Hepatocyte (in vitro differentiated cells): ENCODE measurements at regions not wholly inside any gene's neighbourhood (a gene's known extent, or its start where the extent isn't known, plus 50 kb on each side); places are given as distances from the start of the nearest gene placed in this dataset.

Experiments used
- EZH2 ChIP-seq: fragments of 200-600 bp; sonication (generic); IDR thresholded peaks from 2 replicates; pipeline ENCODE4 v1.6.1; 2016; ENCODE audit warnings: antibody characterized with exemption, mild to moderate bottlenecking, borderline replicate concordance
- EZH2phosphoT487 ChIP-seq: fragments of 200-600 bp; sonication (generic); IDR thresholded peaks from one replicate; pipeline ENCODE4 v1.6.1; 2018; ENCODE audit warnings: antibody characterized with exemption, mild to moderate bottlenecking, low read depth, moderate library complexity; ENCODE audit not compliant: unreplicated experiment, severe bottlenecking
- TF ChIP-seq, protein P1 (sequence below): fragments of 200-600 bp; sonication (generic); IDR thresholded peaks from 2 replicates; pipeline ENCODE4 v1.5.1; 2016; ENCODE audit warnings: antibody characterized with exemption, mild to moderate bottlenecking; ENCODE audit not compliant: poor library complexity

DNA sequence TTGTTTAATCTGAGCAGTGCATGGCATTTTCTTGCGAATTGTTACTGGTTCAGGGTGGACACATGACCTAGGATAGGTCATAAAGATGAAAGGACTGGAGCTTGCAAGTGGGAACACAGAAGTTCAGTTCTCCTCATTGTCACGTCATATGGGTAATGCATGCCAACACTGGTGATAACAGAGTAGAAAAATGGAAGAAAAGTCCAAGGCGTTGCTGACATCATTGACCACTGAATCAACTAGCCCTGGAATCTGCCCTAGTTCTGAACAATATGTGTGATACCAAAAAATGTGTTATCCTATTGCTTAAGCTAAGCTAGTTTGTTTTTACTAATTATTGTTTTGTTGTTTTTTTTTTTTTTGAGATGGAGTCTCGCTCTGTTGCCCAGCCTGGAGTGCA lies 234.2 kb upstream of the MAF start:
- TF ChIP-seq, protein P1, sequence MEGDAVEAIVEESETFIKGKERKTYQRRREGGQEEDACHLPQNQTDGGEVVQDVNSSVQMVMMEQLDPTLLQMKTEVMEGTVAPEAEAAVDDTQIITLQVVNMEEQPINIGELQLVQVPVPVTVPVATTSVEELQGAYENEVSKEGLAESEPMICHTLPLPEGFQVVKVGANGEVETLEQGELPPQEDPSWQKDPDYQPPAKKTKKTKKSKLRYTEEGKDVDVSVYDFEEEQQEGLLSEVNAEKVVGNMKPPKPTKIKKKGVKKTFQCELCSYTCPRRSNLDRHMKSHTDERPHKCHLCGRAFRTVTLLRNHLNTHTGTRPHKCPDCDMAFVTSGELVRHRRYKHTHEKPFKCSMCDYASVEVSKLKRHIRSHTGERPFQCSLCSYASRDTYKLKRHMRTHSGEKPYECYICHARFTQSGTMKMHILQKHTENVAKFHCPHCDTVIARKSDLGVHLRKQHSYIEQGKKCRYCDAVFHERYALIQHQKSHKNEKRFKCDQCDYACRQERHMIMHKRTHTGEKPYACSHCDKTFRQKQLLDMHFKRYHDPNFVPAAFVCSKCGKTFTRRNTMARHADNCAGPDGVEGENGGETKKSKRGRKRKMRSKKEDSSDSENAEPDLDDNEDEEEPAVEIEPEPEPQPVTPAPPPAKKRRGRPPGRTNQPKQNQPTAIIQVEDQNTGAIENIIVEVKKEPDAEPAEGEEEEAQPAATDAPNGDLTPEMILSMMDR = no peak
- TF ChIP-seq EZH2phosphoT487 (no peak), EZH2 (no peak)
